ENCODE measurements at regions not wholly inside any gene's neighbourhood (a gene's known extent, or its start where the extent isn't known, plus 50 kb on each side); places are given as distances from the start of the nearest gene placed in this dataset.

GRCh38 chr1:212525479-212526110, 83.0 kb upstream of the ATF3 start:
- no peak for DNase-seq (ENCODE audit: low spot score)

GRCh38 chr1:212526111-212526491, 82.5 kb upstream of the ATF3 start:
- no peak for DNase-seq (ENCODE audit: low spot score)

- no peak for DNase-seq (ENCODE audit: low spot score)
Measured at GRCh38 chr1:212528501-212528900, 80.1 kb upstream of the ATF3 start.

GRCh38 chr1:212529211-212529741, 79.3 kb upstream of the ATF3 start:
- DNase-seq (ENCODE audit: low spot score): no peak

- no peak for DNase-seq (ENCODE audit: low spot score)
Measured at GRCh38 chr1:212531267-212531666, 77.3 kb upstream of the ATF3 start.

GRCh38 chr1:212531796-212532195, 76.8 kb upstream of the ATF3 start:
- no peak for DNase-seq (ENCODE audit: low spot score)

- no peak for DNase-seq (ENCODE audit: low spot score)
Measured at GRCh38 chr1:212532469-212533147, 76.0 kb upstream of the ATF3 start.

GRCh38 chr1:212533148-212533517, 75.4 kb upstream of the ATF3 start:
- DNase-seq (ENCODE audit: low spot score): no peak

GRCh38 chr1:212536586-212536985, 72.0 kb upstream of the ATF3 start:
- DNase-seq (ENCODE audit: low spot score): no peak

- no peak for DNase-seq (ENCODE audit: low spot score)
Measured at GRCh38 chr1:212537610-212538009, 71.0 kb upstream of the ATF3 start.

- no peak for DNase-seq (ENCODE audit: low spot score)
Measured at GRCh38 chr1:212539737-212540430, 68.7 kb upstream of the ATF3 start.

- DNase-seq (ENCODE audit: low spot score): no peak
Measured at GRCh38 chr1:212542761-212543187, 65.8 kb upstream of the ATF3 start.

GRCh38 chr1:212544110-212544509, 64.5 kb upstream of the ATF3 start:
- no peak for DNase-seq (ENCODE audit: low spot score)

GRCh38 chr1:212545941-212546635, 62.5 kb upstream of the ATF3 start:
- DNase-seq (ENCODE audit: low spot score): no peak

GRCh38 chr1:212549503-212550017, 59.0 kb upstream of the ATF3 start:
- DNase-seq (ENCODE audit: low spot score): no peak

GRCh38 chr1:212551929-212552328, 56.6 kb upstream of the ATF3 start:
- no peak for DNase-seq (ENCODE audit: low spot score)

GRCh38 chr1:212553676-212554075, 54.9 kb upstream of the ATF3 start:
- no peak for DNase-seq (ENCODE audit: low spot score)

- no peak for DNase-seq (ENCODE audit: low spot score)
Measured at GRCh38 chr1:212554401-212554800, 54.2 kb upstream of the ATF3 start.

GRCh38 chr1:212555426-212555825, 53.1 kb upstream of the ATF3 start:
- no peak for DNase-seq (ENCODE audit: low spot score)

GRCh38 chr1:212556822-212557549, 51.6 kb upstream of the ATF3 start:
- no peak for DNase-seq (ENCODE audit: low spot score)
